SU-DHL-6 (cell line): ENCODE measurements at regions not wholly inside any gene's neighbourhood (a gene's known extent, or its start where the extent isn't known, plus 50 kb on each side); places are given as distances from the start of the nearest gene placed in this dataset.
"Not testable (repeated sequence)": the region's sequence is repeated elsewhere in the genome, so short reads cannot be mapped to it uniquely, and the experiment has no call there.

Experiments
- H2AFZ ChIP-seq: fragments of 200-600 bp; sonication (generic); 2 replicates; pipeline ENCODE4 v1.6.1; 2014; ENCODE audit warnings: low read depth, mild to moderate bottlenecking, moderate library complexity, mixed read lengths, antibody characterized with exemption, low read length; ENCODE audit not compliant: severe bottlenecking
- H3F3A ChIP-seq: fragments of 200-600 bp; shearing (Covaris generic); 2 replicates; pipeline ENCODE4 v1.6.0; 2016; ENCODE audit warnings: antibody characterized with exemption, mild to moderate bottlenecking; ENCODE audit not compliant: insufficient read depth
- H3K27ac ChIP-seq: fragments of 200-600 bp; sonication (generic); 2 replicates; pipeline ENCODE4 v1.5.1; 2016; ENCODE audit warnings: low read depth, mild to moderate bottlenecking, low read length, moderate library complexity, mixed read lengths
- H3K27me3 ChIP-seq: fragments of 200-600 bp; sonication (generic), shearing (Covaris generic); 2 replicates; pipeline ENCODE4 v1.6.0; 2014; ENCODE audit warnings: mild to moderate bottlenecking, low read length
- H3K36me3 ChIP-seq: fragments of 200-600 bp; sonication (generic); 2 replicates; pipeline ENCODE4 v1.6.1; 2014; ENCODE audit warnings: mild to moderate bottlenecking, low read length, mixed read lengths
- H3K4me2 ChIP-seq: fragments of 300-600, 200-600 bp; shearing (Covaris generic), sonication (generic); 2 replicates; pipeline ENCODE4 v1.6.0; 2014; ENCODE audit warnings: low read length, low read depth, mild to moderate bottlenecking; ENCODE audit not compliant: poor library complexity, severe bottlenecking
- H3K4me3 ChIP-seq: fragments of 200-600 bp; sonication (generic); 2 replicates; pipeline ENCODE4 v1.5.1; 2014; ENCODE audit warnings: antibody characterized with exemption, low read length, mild to moderate bottlenecking, mixed read lengths; ENCODE audit not compliant: insufficient read depth, poor library complexity, severe bottlenecking
- H3K79me2 ChIP-seq: fragments of 200-600 bp; sonication (generic); 2 replicates; pipeline ENCODE4 v1.6.1; 2014; ENCODE audit warnings: mild to moderate bottlenecking, low read length, moderate library complexity; ENCODE audit not compliant: insufficient read depth
- H3K9ac ChIP-seq: fragments of 200-600 bp; sonication (generic); 2 replicates; pipeline ENCODE4 v1.7.0; 2014; ENCODE audit warnings: mild to moderate bottlenecking, low read length
- H3K9me2 ChIP-seq: fragments of 200-600 bp; sonication (generic); replicated peaks from 2 replicates; pipeline ENCODE4 v1.6.1; 2014; ENCODE audit warnings: low read length; ENCODE audit not compliant: insufficient read depth
- H3K9me3 ChIP-seq: fragments of 200-600 bp; sonication (generic); 2 replicates; pipeline ENCODE4 v1.6.1; 2014; ENCODE audit warnings: low read length, mixed read lengths; ENCODE audit not compliant: insufficient read depth
- H4K20me1 ChIP-seq: fragments of 200-600 bp; sonication (generic); 2 replicates; pipeline ENCODE4 v1.6.1; 2014; ENCODE audit warnings: low read depth, mild to moderate bottlenecking, antibody characterized with exemption, low read length, moderate library complexity, mixed read lengths
- CTCF ChIP-seq: fragments of 200-600 bp; sonication (generic); IDR thresholded peaks from one replicate; pipeline ENCODE4 v1.5.1; 2017; ENCODE audit warnings: antibody characterized with exemption, mild to moderate bottlenecking, low read length, moderate library complexity; ENCODE audit not compliant: insufficient read depth, poor library complexity, severe bottlenecking
- EZH2phosphoT487 ChIP-seq: fragments of 200-600 bp; sonication (generic), shearing (Covaris generic); conservative IDR thresholded peaks from 2 replicates; pipeline ENCODE4 v1.6.1; 2018; ENCODE audit warnings: mild to moderate bottlenecking, antibody characterized with exemption, low read length, moderate library complexity, mixed read lengths

GRCh38 chr5:36552651-36553393 lies 53.6 kb upstream of the SLC1A3 start:
- H3K9me2 ChIP-seq, result no peaks in the 10 kb centered on the region
- TF ChIP-seq EZH2phosphoT487 (no peak), CTCF (no peak)
- no peak overlapping the region for H3K9ac ChIP-seq
- H3K4me3 ChIP-seq, result no peak overlapping the region
- H3K4me2 ChIP-seq, result no peak overlapping the region
- H2AFZ ChIP-seq, result no peak overlapping the region
- no peaks in the 10 kb centered on the region for H3K27me3 ChIP-seq
- H3K9me3 ChIP-seq, result no peaks in the 10 kb centered on the region
- H3K79me2 ChIP-seq, result no peaks in the 10 kb centered on the region
- H3K27ac ChIP-seq, result no peak overlapping the region
- no peaks in the 10 kb centered on the region for H3K36me3 ChIP-seq
- no peaks in the 10 kb centered on the region for H3F3A ChIP-seq
- H4K20me1 ChIP-seq, result no peaks in the 10 kb centered on the region

GRCh38 chr5:36555035-36555434 lies 51.4 kb upstream of the SLC1A3 start:
- H3K79me2 ChIP-seq, H2AFZ ChIP-seq, H3K4me2 ChIP-seq, H3K9me2 ChIP-seq, H3K9ac ChIP-seq, H3K27me3 ChIP-seq, H4K20me1 ChIP-seq, H3K9me3 ChIP-seq, H3K27ac ChIP-seq, H3K4me3 ChIP-seq, H3K36me3 ChIP-seq, H3F3A ChIP-seq: not testable (repeated sequence)
